Thyroid gland (tissue), 4 donors: ENCODE measurements at regions not wholly inside any gene's neighbourhood (a gene's known extent, or its start where the extent isn't known, plus 50 kb on each side); places are given as distances from the start of the nearest gene placed in this dataset.

Experiments used
- POLR2A ChIP-seq, 2 donors: fragments of 450-650 bp; IDR thresholded peaks; one replicate each; pipeline ENCODE4 v1.6.1; 2017; ENCODE audit warnings: antibody characterized with exemption in 2 of 2, mild to moderate bottlenecking in 2 of 2, moderate library complexity in 1 of 2
- TF ChIP-seq, protein P1 (sequence below), 6 experiments: fragments of 200-600 bp in 3 of 6; fragments of 450-650 bp in 3 of 6; sonication (generic) in 3 of 6; IDR thresholded peaks; one replicate each; pipeline ENCODE4 v1.5.1; 2016 to 2019; ENCODE audit warnings: antibody characterized with exemption in 6 of 6, mild to moderate bottlenecking in 2 of 6, inconsistent platforms in 1 of 6, moderate library complexity in 1 of 6

GRCh38 chr2:150188800-150189199 is 298.7 kb downstream of the RND3 start:
- TF ChIP-seq, protein P1, sequence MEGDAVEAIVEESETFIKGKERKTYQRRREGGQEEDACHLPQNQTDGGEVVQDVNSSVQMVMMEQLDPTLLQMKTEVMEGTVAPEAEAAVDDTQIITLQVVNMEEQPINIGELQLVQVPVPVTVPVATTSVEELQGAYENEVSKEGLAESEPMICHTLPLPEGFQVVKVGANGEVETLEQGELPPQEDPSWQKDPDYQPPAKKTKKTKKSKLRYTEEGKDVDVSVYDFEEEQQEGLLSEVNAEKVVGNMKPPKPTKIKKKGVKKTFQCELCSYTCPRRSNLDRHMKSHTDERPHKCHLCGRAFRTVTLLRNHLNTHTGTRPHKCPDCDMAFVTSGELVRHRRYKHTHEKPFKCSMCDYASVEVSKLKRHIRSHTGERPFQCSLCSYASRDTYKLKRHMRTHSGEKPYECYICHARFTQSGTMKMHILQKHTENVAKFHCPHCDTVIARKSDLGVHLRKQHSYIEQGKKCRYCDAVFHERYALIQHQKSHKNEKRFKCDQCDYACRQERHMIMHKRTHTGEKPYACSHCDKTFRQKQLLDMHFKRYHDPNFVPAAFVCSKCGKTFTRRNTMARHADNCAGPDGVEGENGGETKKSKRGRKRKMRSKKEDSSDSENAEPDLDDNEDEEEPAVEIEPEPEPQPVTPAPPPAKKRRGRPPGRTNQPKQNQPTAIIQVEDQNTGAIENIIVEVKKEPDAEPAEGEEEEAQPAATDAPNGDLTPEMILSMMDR (IDR thresholded peaks at IDR 0.05), result no peak
- no peak for TF ChIP-seq POLR2A (IDR thresholded peaks at IDR 0.05)
